ENCODE measurements at regions not wholly inside any gene's neighbourhood (a gene's known extent, or its start where the extent isn't known, plus 50 kb on each side); places are given as distances from the start of the nearest gene placed in this dataset.
"Not testable (repeated sequence)": the region's sequence is repeated elsewhere in the genome, so short reads cannot be mapped to it uniquely, and the experiment has no call there.

- DNase-seq (ENCODE audit: low spot score) = not testable (repeated sequence)
These were observed 71.4 kb downstream of the ZNF195 start for GRCh38 chr11:3307584-3307983.

DNA sequence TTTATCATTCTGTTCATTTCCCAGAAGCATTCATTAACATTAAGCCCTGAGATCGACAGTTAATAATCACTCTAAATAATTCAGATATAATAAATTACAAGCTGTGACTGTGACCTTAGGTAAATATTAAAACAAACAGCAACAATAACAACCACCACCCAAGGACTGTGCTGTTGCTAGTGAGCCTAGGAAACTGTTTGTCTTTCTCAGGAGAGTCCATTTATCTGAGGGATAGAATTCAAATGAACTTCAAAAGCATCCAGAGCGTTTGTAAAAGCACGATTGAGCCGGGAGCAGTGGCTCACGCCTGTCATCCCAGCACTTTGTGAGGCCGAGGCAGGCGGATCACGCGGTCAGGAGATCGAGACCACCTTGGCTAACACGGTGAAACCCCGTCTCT lies 68.8 kb upstream of the MRGPRE start:
- DNase-seq (ENCODE audit: low spot score) = not testable (repeated sequence)

DNA sequence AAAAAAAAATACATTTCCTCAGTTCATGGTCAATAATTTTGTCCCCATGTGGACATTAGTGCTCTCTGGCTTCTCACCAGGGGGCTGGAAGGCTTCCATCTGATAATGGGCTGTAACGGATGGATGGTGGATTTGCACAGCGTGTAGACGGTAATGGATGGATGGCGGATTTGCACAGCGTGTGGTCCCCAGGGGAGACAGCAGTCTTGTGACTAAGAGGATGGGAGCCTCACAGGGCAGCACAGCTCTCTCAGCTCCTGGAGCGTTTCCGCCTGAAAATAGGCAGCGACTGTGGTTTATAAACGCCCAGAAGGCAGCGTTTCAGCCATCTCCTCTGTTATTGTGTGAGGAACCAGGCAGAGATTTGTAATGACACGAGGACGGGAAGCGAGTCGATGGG lies 68.4 kb upstream of the MRGPRE start:
- not testable (repeated sequence) for DNase-seq (ENCODE audit: low spot score)

GRCh38 chr11:3297834-3298233 lies 65.6 kb upstream of the MRGPRE start:
- DNase-seq (ENCODE audit: low spot score) = peak; percentile 2

- DNase-seq (ENCODE audit: low spot score) = not testable (repeated sequence)
These were observed 58.3 kb upstream of the MRGPRE start for GRCh38 chr11:3290563-3290962.

GRCh38 chr11:3287326-3287905 lies 55.2 kb upstream of the MRGPRE start:
- not testable (repeated sequence) for DNase-seq (ENCODE audit: low spot score)

DNA sequence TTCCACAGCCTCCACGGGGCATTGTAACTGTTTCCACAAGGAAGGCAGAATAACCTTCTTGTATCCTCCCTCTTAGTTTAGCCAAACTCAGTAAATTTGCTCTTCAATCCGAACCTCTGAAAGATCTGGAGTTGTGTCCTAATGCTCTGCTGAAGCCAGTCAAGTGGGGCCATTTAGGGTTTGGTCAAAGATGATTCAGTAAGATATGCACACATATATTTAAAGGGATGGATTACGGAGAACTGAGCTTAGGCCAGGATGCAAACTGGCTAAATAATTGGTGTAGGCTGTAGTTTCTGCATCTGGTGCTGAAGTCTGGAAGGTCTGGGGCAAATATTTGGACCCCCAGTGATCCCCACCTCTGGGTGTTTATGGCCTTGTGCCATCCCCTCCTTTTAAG lies 53.0 kb upstream of the MRGPRE start:
- DNase-seq (ENCODE audit: low spot score) = not testable (repeated sequence)

GRCh38 chr11:3284248-3284647 lies 52.0 kb upstream of the MRGPRE start:
- DNase-seq (ENCODE audit: low spot score) = not testable (repeated sequence)

GRCh38 chr11:3282692-3283091 lies 50.5 kb upstream of the MRGPRE start:
- not testable (repeated sequence) for DNase-seq (ENCODE audit: low spot score)

Data from A172 (cell line).